Neural cell (in vitro differentiated cells): ENCODE measurements at regions not wholly inside any gene's neighbourhood (a gene's known extent, or its start where the extent isn't known, plus 50 kb on each side); places are given as distances from the start of the nearest gene placed in this dataset.

Source experiments
- CTCF ChIP-seq: fragments of 450-650 bp; IDR thresholded peaks from 2 replicates; pipeline ENCODE4 v1.5.1; 2014; ENCODE audit warnings: antibody characterized with exemption, mild to moderate bottlenecking, moderate library complexity; ENCODE audit not compliant: poor library complexity, severe bottlenecking
- EP300 ChIP-seq: fragments of 450-650 bp; conservative IDR thresholded peaks from 2 replicates; pipeline ENCODE4 v1.6.1; 2014; ENCODE audit warnings: antibody characterized with exemption, mild to moderate bottlenecking, moderate library complexity; ENCODE audit not compliant: poor library complexity, severe bottlenecking
- POLR2AphosphoS5 ChIP-seq: IDR thresholded peaks from 2 replicates; pipeline ENCODE4 v1.6.1; 2012
- RAD21 ChIP-seq: fragments of 450-650 bp; conservative IDR thresholded peaks from 2 replicates; pipeline ENCODE4 v1.6.1; 2014; ENCODE audit warnings: antibody characterized with exemption, mild to moderate bottlenecking, moderate library complexity
- REST ChIP-seq: IDR thresholded peaks from 2 replicates; pipeline ENCODE4 v1.6.1; 2012; ENCODE audit warnings: borderline replicate concordance
- SMC3 ChIP-seq: fragments of 450-650 bp; conservative IDR thresholded peaks from 2 replicates; pipeline ENCODE4 v1.6.1; 2014; ENCODE audit warnings: antibody characterized with exemption, mild to moderate bottlenecking, moderate library complexity; ENCODE audit not compliant: poor library complexity
- TAF1 ChIP-seq: IDR thresholded peaks from 2 replicates; pipeline ENCODE4 v1.6.1; 2012; ENCODE audit warnings: low read depth

- TF ChIP-seq EP300 = no peak
- TF ChIP-seq REST = no peak
- no peak for TF ChIP-seq CTCF
- no peak for TF ChIP-seq POLR2AphosphoS5
- no peak for TF ChIP-seq TAF1
- TF ChIP-seq SMC3 = no peak
- TF ChIP-seq RAD21 = no peak
Measured at GRCh38 chr12:107634530-107634929, 51.1 kb upstream of the PWP1 start.
